Kidney epithelial cell (primary cell): ENCODE measurements at regions not wholly inside any gene's neighbourhood (a gene's known extent, or its start where the extent isn't known, plus 50 kb on each side); places are given as distances from the start of the nearest gene placed in this dataset.
"Not testable (repeated sequence)": the region's sequence is repeated elsewhere in the genome, so short reads cannot be mapped to it uniquely, and the experiment has no call there.

ENCODE experiments used
- DNase-seq: peaks from one replicate; pipeline ENCODE4 v3.0.0-alpha.2; 2010; ENCODE audit warnings: low read depth
- H3K27me3 ChIP-seq: 2 replicates; pipeline ENCODE4 v1.6.0; 2011; ENCODE audit warnings: low read length; ENCODE audit not compliant: control insufficient read depth, insufficient read depth
- H3K36me3 ChIP-seq: 2 replicates; pipeline ENCODE4 v1.5.1; 2011; ENCODE audit warnings: low read length; ENCODE audit not compliant: control insufficient read depth, insufficient read depth
- H3K4me3 ChIP-seq: 2 replicates; pipeline ENCODE4 v1.5.1; 2011; ENCODE audit warnings: low read depth, mild to moderate bottlenecking, control low read depth, low read length
- CTCF ChIP-seq: IDR thresholded peaks from 2 replicates; pipeline ENCODE4 v1.5.1; 2011; ENCODE audit warnings: mild to moderate bottlenecking, moderate library complexity, low read length, control low read depth, inconsistent platforms; ENCODE audit not compliant: insufficient read depth, poor library complexity, severe bottlenecking

- TF ChIP-seq CTCF: no peak
- Histone ChIP-seq H3K4me3 (no peak overlapping the region), H3K27me3 (no peaks in the 10 kb centered on the region), H3K36me3 (no peaks in the 10 kb centered on the region)
- DNase-seq: no peak
Observed at GRCh38 chr7:142439739-142440138, 181.9 kb upstream of the PRSS58 start.

- no peak for DNase-seq
- H3K36me3 ChIP-seq: no peaks in the 10 kb centered on the region
- H3K4me3 ChIP-seq: no peak overlapping the region
- no peaks in the 10 kb centered on the region for H3K27me3 ChIP-seq
- TF ChIP-seq CTCF: no peak
Observed at GRCh38 chr7:142438923-142439515, 181.2 kb upstream of the PRSS58 start.

GRCh38 chr7:142438235-142438922 is 180.5 kb upstream of the PRSS58 start:
- DNase-seq: no peak

GRCh38 chr7:142437741-142438140 is 179.9 kb upstream of the PRSS58 start:
- H3K36me3 ChIP-seq: no peaks in the 10 kb centered on the region
- no peak for DNase-seq
- no peak overlapping the region for H3K4me3 ChIP-seq
- no peaks in the 10 kb centered on the region for H3K27me3 ChIP-seq
- TF ChIP-seq CTCF: no peak

More at GRCh38 chr7:142438235-142438922, 180.5 kb upstream of the PRSS58 start:
- Histone ChIP-seq H3K4me3 (no peak overlapping the region), H3K27me3 (no peaks in the 10 kb centered on the region), H3K36me3 (no peaks in the 10 kb centered on the region)
- peak; percentile 60 for TF ChIP-seq CTCF

- TF ChIP-seq CTCF: no peak
- H3K27me3 ChIP-seq: no peaks in the 10 kb centered on the region
- DNase-seq: no peak
Observed at GRCh38 chr7:142436601-142437000, 178.7 kb upstream of the PRSS58 start.

GRCh38 chr7:142435606-142436005 is 177.7 kb upstream of the PRSS58 start:
- not testable (repeated sequence) for H3K36me3 ChIP-seq, DNase-seq, H3K4me3 ChIP-seq, H3K27me3 ChIP-seq

More at GRCh38 chr7:142436601-142437000, 178.7 kb upstream of the PRSS58 start:
- Histone ChIP-seq H3K36me3 (no peaks in the 10 kb centered on the region), H3K4me3 (no peak overlapping the region)
